K562 (cell line): ENCODE measurements at regions not wholly inside any gene's neighbourhood (a gene's known extent, or its start where the extent isn't known, plus 50 kb on each side); places are given as distances from the start of the nearest gene placed in this dataset.

ENCODE experiments used
- ATAC-seq: fragments of 200-7000 bp; cut with Tn5 transposase; 3 replicates; pipeline ENCODE4 v1.9.1; 2020; ENCODE audit warnings: moderate library complexity
- BruUV-seq: library from RNA; stranded (reverse); fragments of 400-500 nt; replicated peaks from 2 replicates; lab custom pipeline; 2021; lab: Mats Ljungman, UMichigan
- CTCF ChIA-PET: fragments of 300-600 bp; formaldehyde crosslinking; extraction: SDS; loops from one replicate; lab custom pipeline; 2021; ENCODE audit warnings: low intra/inter-chr PET ratio; lab: Yijun Ruan, JAX
- POLR2A ChIA-PET: fragments of 300-600, 350-650 bp; sonication (Branson Sonifier 250); formaldehyde crosslinking; extraction: SDS; loops from one replicate; lab custom pipeline; 2021; ENCODE audit warnings: antibody characterized with exemption, inconsistent platforms; lab: Yijun Ruan, JAX
- DNase-seq, 4 experiments: peaks; one replicate each; pipeline versions ENCODE4 v3.0.0 to v3.0.0-alpha.2; 2011 to 2018; ENCODE audit warnings: low spot score in 3 of 4, mixed read lengths in 3 of 4; ENCODE audit errors: extremely low read depth in 1 of 4
- FAIRE-seq: peaks from 2 replicates; lab custom pipeline; 2011; peaks lifted over from hg19 to GRCh38; lab: Jason Lieb, UNC
- H2AFZ ChIP-seq: 2 replicates; pipeline ENCODE4 v1.6.0; 2011; ENCODE audit warnings: low read depth, low read length, control low read depth, inconsistent platforms
- H3K27ac ChIP-seq: fragments of 200-600 bp; 3 replicates; pipeline ENCODE4 v1.8.0; 2011; ENCODE audit warnings: low read depth, mild to moderate bottlenecking, control low read depth, inconsistent platforms, low read length, moderate library complexity, mixed read lengths; ENCODE audit errors: extremely low read depth
- H3K27me3 ChIP-seq, 2 experiments: fragments of 300-600 bp in 1 of 2; 2 replicates in 1 of 2; 3 replicates in 1 of 2; pipeline versions ENCODE4 v1.6.0 to v1.8.0; 2011; ENCODE audit warnings: inconsistent platforms in 2 of 2, low read length in 2 of 2, mild to moderate bottlenecking in 1 of 2, mixed read lengths in 1 of 2, moderate library complexity in 1 of 2; ENCODE audit not compliant: control insufficient read depth in 2 of 2, insufficient read depth in 2 of 2
- H3K36me3 ChIP-seq: fragments of 300-600 bp; 3 replicates; pipeline ENCODE4 v1.8.0; 2011; ENCODE audit warnings: mild to moderate bottlenecking, low read length, inconsistent platforms; ENCODE audit not compliant: control insufficient read depth, insufficient read depth
- H3K4me1 ChIP-seq, 2 experiments: fragments of 200-600 bp in 1 of 2; replicated peaks in 1 of 2; 2 replicates in 1 of 2; 3 replicates in 1 of 2; pipeline versions ENCODE4 v1.5.1 to v1.8.0; 2011; ENCODE audit warnings: inconsistent platforms in 2 of 2, low read length in 2 of 2, mild to moderate bottlenecking in 1 of 2, mixed read lengths in 1 of 2, moderate library complexity in 1 of 2; ENCODE audit not compliant: control insufficient read depth in 2 of 2, insufficient read depth in 2 of 2
- H3K4me2 ChIP-seq: 2 replicates; pipeline ENCODE4 v1.6.1; 2011; ENCODE audit warnings: low read length, control low read depth, inconsistent platforms, mixed read lengths; ENCODE audit not compliant: insufficient read depth
- H3K4me3 ChIP-seq: fragments of 200-600 bp; sonication (generic), shearing (Covaris generic); 2 replicates; pipeline ENCODE4 v1.5.1; 2016; ENCODE audit warnings: control low read depth, inconsistent platforms
- H3K79me2 ChIP-seq: fragments of 200-600 bp; 3 replicates; pipeline ENCODE4 v1.8.0; 2011; ENCODE audit warnings: low read length, inconsistent platforms; ENCODE audit not compliant: control insufficient read depth, insufficient read depth
- H3K9ac ChIP-seq, 2 experiments: 2 replicates each; pipeline versions ENCODE4 v1.6.0 to v1.6.1; 2011; ENCODE audit warnings: low read depth in 2 of 2, low read length in 2 of 2, control low read depth in 1 of 2, inconsistent platforms in 1 of 2, mild to moderate bottlenecking in 1 of 2, mixed read lengths in 1 of 2; ENCODE audit not compliant: insufficient read depth in 1 of 2
- H3K9me1 ChIP-seq: one replicate; pipeline ENCODE4 v1.6.0; 2011; ENCODE audit warnings: inconsistent platforms, mild to moderate bottlenecking, low read length, moderate library complexity; ENCODE audit not compliant: control insufficient read depth, insufficient read depth
- H3K9me3 ChIP-seq: replicated peaks from 2 replicates; pipeline ENCODE4 v1.5.1; 2011; ENCODE audit warnings: low read depth, low read length, inconsistent platforms; ENCODE audit not compliant: control insufficient read depth, insufficient read depth
- H4K20me1 ChIP-seq: replicated peaks from 2 replicates; pipeline ENCODE4 v1.6.1; 2011; ENCODE audit warnings: low read length, inconsistent platforms, mixed read lengths; ENCODE audit not compliant: control insufficient read depth, insufficient read depth
- HMG20B ChIP-seq: fragments of 250-450 bp; sonication (Bioruptor Pico); IDR thresholded peaks from 2 replicates; pipeline ENCODE4 v1.5.0; 2021; ENCODE audit warnings: mild to moderate bottlenecking
- MTA1 ChIP-seq: fragments of 450-650 bp; IDR thresholded peaks from 2 replicates; pipeline ENCODE4 v1.6.1; 2017; ENCODE audit warnings: borderline replicate concordance
- SUPT5H ChIP-seq: fragments of 450-650 bp; IDR thresholded peaks from 2 replicates; pipeline ENCODE4 v1.6.1; 2016
- WGBS: fragments of 100-300 bp; shearing (Covaris generic); methylation state at CpG from one replicate; pipeline ENCODE4 v1.1.6; 2016; ENCODE audit warnings: low coverage, mixed read lengths; ENCODE audit not compliant: insufficient coverage; ENCODE audit errors: missing lambda C conversion rate; 5-methylcytosine and 5-hydroxymethylcytosine counted together
- in situ Hi-C: fragments of 300-500 bp; cut with MboI; formaldehyde crosslinking; loops from 4 replicates; pipeline ENCODE4 v1.15.0; 2018; ENCODE audit warnings: inconsistent platforms, mixed read lengths
- intact Hi-C: fragments of 100-400 bp; cut with micrococcal nuclease; formaldehyde crosslinking; loops from 2 replicates; pipeline ENCODE4 v1.14.2; 2022
- TF ChIP-seq, protein P1 (sequence below): fragments of 250-450 bp; sonication (Bioruptor Pico); IDR thresholded peaks from 2 replicates; pipeline ENCODE4 v1.5.0; 2021; ENCODE audit warnings: mild to moderate bottlenecking, moderate library complexity

DNA sequence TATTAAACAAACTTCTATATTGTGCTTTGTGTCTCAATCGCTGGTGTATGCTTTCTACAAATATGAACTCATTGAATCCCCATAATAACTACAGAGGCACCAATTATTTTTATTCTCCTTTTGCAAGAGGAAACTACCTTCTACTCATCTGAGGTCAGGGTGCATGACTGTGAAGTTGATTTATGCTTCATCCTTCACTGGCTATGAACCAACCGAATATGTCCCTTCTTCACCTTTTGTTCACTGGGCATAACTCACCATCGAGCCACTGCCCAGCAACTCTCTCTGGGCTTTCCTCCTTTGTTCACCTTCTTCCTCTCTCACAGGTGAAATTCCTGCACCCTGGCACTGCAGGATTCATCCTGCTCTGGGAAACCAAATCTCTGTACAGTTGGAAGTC lies 61.3 kb upstream of the PFKP start:
- peaks cover 24 to 41% of the 10 kb centered on the region in 2 experiments; a peak in 4 of 5 replicates for H3K27me3 ChIP-seq
- no peak overlapping the region for H3K4me2 ChIP-seq
- no peak overlapping the region for H3K4me3 ChIP-seq
- no peak overlapping the region for H3K9ac ChIP-seq
- intact Hi-C loops (no loop called here), in situ Hi-C loops (no loop called here)
- no peaks in the 10 kb centered on the region for H3K79me2 ChIP-seq
- H3K9me1 ChIP-seq: no peaks in the 10 kb centered on the region
- no peaks in the 10 kb centered on the region; the same call in 1 of the 2 replicates for H4K20me1 ChIP-seq
- ATAC-seq (no peak), FAIRE-seq (no peak), DNase-seq (no peak)
- no peaks in the 10 kb centered on the region for H3K9me3 ChIP-seq
- ChIA-PET CTCF (no interaction called here), POLR2A (no interaction called here)
- H2AFZ ChIP-seq: no peak overlapping the region
- H3K4me1 ChIP-seq: no peaks in the 10 kb centered on the region
- no peak overlapping the region for H3K27ac ChIP-seq
- TF ChIP-seq MTA1: no peak
- no peak for TF ChIP-seq HMG20B (CRISPR knock-in tag)
- BruUV-seq: no TSS peak
- 0% methylated on average over 3 of the region's 3 CpGs for WGBS
- no peaks in the 10 kb centered on the region for H3K36me3 ChIP-seq

DNA sequence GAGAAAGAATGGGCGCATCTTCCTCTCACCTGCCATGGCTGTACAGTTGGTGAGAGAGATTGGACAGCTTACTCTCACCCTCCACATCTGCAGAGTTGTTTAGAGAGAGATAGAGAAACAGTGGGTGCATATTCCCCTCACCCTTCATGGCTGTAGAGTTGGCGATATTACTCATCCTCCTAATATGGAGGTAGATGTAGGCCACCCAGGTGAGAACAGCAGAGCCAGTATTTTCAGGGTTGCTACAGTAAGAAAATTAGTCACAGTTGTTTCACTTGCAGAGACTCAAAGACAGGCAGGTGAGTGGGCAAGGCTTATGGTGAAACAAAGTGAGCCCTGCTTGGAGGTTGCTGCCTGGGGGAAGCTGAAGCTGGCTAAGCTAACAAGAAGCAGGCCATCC lies 65.0 kb upstream of the PFKP start:
- Histone ChIP-seq H3K4me3 (no peak overlapping the region), H3K9me3 (no peaks in the 10 kb centered on the region), H3K79me2 (no peaks in the 10 kb centered on the region), H3K27ac (no peak overlapping the region), H3K4me1 (no peaks in the 10 kb centered on the region), H3K4me2 (no peak overlapping the region), H3K9ac (no peak overlapping the region), H4K20me1 (no peaks in the 10 kb centered on the region), H3K27me3 (peaks cover 0 to 23% of the 10 kb centered on the region in 2 experiments; a peak in 3 of 5 replicates), H3K36me3 (no peaks in the 10 kb centered on the region), H2AFZ (no peak overlapping the region), H3K9me1 (no peaks in the 10 kb centered on the region)
- 3% methylated on average over 2 of the region's 2 CpGs for WGBS
- TF ChIP-seq, protein P1, sequence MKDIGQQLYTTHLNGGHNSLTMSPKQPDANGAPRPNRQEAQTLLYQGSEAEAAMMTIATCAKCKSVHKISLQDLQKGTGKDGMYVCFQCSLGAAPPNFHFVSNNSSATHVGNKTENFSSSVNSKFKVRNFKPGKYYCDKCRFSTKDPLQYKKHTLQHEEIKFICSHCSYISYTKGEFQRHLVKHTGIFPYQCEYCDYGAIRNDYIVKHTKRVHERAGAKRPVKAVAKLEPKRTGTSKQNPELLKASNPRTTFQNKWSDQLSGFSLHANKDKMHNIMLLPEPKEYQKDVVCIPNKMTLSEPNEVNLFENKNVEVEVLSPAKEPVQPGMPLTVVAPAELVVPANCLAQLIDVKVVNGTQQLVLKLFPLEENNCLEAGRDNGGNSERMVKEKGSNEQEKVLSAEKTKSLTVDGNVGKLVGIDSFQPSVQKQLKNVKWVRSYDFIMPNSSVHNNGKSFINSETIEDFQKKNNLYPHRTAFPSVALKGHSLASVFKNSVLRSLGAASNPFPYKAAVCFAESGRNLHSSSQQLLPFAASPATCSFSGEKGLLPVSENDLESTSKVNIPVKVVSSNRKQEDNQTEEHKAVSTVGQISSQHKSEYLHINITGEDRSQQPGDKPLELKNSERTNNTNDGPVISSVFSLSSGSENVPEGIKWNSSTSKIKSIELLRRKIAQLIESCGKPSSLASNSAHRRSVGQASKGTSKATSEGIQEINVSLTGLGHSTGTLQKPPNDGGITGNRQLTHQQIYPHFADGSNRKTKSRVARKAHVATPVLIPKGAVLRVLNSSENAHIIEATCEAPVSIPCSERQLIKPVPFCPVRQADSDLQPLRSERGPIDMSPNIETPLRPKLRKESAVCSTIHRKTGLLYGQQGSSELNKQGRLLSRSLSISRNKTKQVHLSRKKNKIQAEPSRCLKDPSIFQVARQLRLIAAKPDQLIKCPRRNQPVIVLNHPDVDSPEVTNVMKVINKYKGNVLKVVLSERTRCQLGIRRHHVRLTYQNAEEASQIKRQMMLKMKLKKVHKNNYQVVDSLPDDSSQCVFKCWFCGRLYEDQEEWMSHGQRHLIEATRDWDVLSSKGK (CRISPR knock-in tag): no peak
- TF ChIP-seq SUPT5H: no peak
- POLR2A ChIA-PET: no interaction called here
- in situ Hi-C loops (no loop called here), intact Hi-C loops (no loop called here)
- DNase-seq (no peak), ATAC-seq (no peak), FAIRE-seq (no peak)
- no TSS peak for BruUV-seq
- CTCF ChIA-PET: interaction anchor here (0.7 kb wide), 1 partner anchor 170 kb away, joined by 3 read pairs; no protein-coding TSS in a partner anchor
